ENCODE measurements at regions not wholly inside any gene's neighbourhood (a gene's known extent, or its start where the extent isn't known, plus 50 kb on each side); places are given as distances from the start of the nearest gene placed in this dataset.

GRCh38 chr1:104341944-104342343, 592.2 kb downstream of the AMY1C start:
- Histone ChIP-seq H3K27ac (ENCODE audit: low read depth, low read length, poor library complexity, severe bottlenecking) (no peak overlapping the region), H3K36me3 (ENCODE audit: insufficient read depth, low read length, poor library complexity, severe bottlenecking) (no peaks in the 10 kb centered on the region), H3K4me1 (ENCODE audit: insufficient read depth, low read length, poor library complexity, severe bottlenecking) (no peaks in the 10 kb centered on the region), H3K27me3 (replicated peaks; ENCODE audit: insufficient read depth, low read depth, low read length, poor library complexity) (no peaks in the 10 kb centered on the region), H3K9me3 (ENCODE audit: low read depth, low read length, poor library complexity, severe bottlenecking) (no peaks in the 10 kb centered on the region), H3K4me3 (ENCODE audit: low read depth, low read length, poor library complexity, severe bottlenecking) (no peak overlapping the region)
- ChIA-PET POLR2A (ENCODE audit: low non-redundant PET) (interaction anchor here (0.8 kb wide), 1 partner anchor 36 kb away, joined by 6 read pairs; no protein-coding TSS in a partner anchor), CTCF (no interaction called here)
- no peak for DNase-seq (ENCODE audit: low spot score)
- no TSS peak for BruUV-seq (replicated peaks)
- intact Hi-C loops (cut with micrococcal nuclease; ENCODE audit: unreplicated experiment): no loop called here
- TF ChIP-seq CTCF (conservative IDR thresholded peaks at IDR 0.05; ENCODE audit: low read depth, low read length) (no peak), EZH2 (IDR thresholded peaks at IDR 0.05; ENCODE audit: borderline replicate concordance, low read depth, low read length, poor library complexity, severe bottlenecking) (no peak)

- DNase-seq (ENCODE audit: low spot score): no peak
- H3K4me1 ChIP-seq (ENCODE audit: insufficient read depth, low read length, poor library complexity, severe bottlenecking): peaks cover 17% of the 10 kb centered on the region
- no peak overlapping the region for H3K27ac ChIP-seq (ENCODE audit: low read depth, low read length, poor library complexity, severe bottlenecking)
- no peaks in the 10 kb centered on the region for H3K27me3 ChIP-seq (replicated peaks; ENCODE audit: insufficient read depth, low read depth, low read length, poor library complexity)
- no TSS peak for BruUV-seq (replicated peaks)
- H3K36me3 ChIP-seq (ENCODE audit: insufficient read depth, low read length, poor library complexity, severe bottlenecking): no peaks in the 10 kb centered on the region
- POLR2A ChIA-PET (ENCODE audit: low non-redundant PET): interaction anchor here (0.6 kb wide), 1 partner anchor 118 kb away, joined by 3 read pairs; no protein-coding TSS in a partner anchor
- intact Hi-C loops (cut with micrococcal nuclease; ENCODE audit: unreplicated experiment): no loop called here
- H3K9me3 ChIP-seq (ENCODE audit: low read depth, low read length, poor library complexity, severe bottlenecking): no peaks in the 10 kb centered on the region
- H3K4me3 ChIP-seq (ENCODE audit: low read depth, low read length, poor library complexity, severe bottlenecking): no peak overlapping the region
- CTCF ChIA-PET: no interaction called here
- TF ChIP-seq CTCF (conservative IDR thresholded peaks at IDR 0.05; ENCODE audit: low read depth, low read length) (no peak), EZH2 (IDR thresholded peaks at IDR 0.05; ENCODE audit: borderline replicate concordance, low read depth, low read length, poor library complexity, severe bottlenecking) (no peak)
Observed at GRCh38 chr1:104348277-104348676, 598.6 kb downstream of the AMY1C start.

- no peak for TF ChIP-seq EZH2 (IDR thresholded peaks at IDR 0.05; ENCODE audit: borderline replicate concordance, low read depth, low read length, poor library complexity, severe bottlenecking)
- TF ChIP-seq CTCF (conservative IDR thresholded peaks at IDR 0.05; ENCODE audit: low read depth, low read length): no peak
- intact Hi-C loops (cut with micrococcal nuclease; ENCODE audit: unreplicated experiment): no loop called here
- ChIA-PET CTCF (no interaction called here), POLR2A (ENCODE audit: low non-redundant PET) (no interaction called here)
- no peaks in the 10 kb centered on the region for H3K27me3 ChIP-seq (replicated peaks; ENCODE audit: insufficient read depth, low read depth, low read length, poor library complexity)
- H3K27ac ChIP-seq (ENCODE audit: low read depth, low read length, poor library complexity, severe bottlenecking): peak overlapping the region; percentile 56
- H3K4me1 ChIP-seq (ENCODE audit: insufficient read depth, low read length, poor library complexity, severe bottlenecking): peaks cover 23% of the 10 kb centered on the region
- BruUV-seq (replicated peaks): no TSS peak
- no peaks in the 10 kb centered on the region for H3K9me3 ChIP-seq (ENCODE audit: low read depth, low read length, poor library complexity, severe bottlenecking)
- no peak overlapping the region for H3K4me3 ChIP-seq (ENCODE audit: low read depth, low read length, poor library complexity, severe bottlenecking)
- no peaks in the 10 kb centered on the region for H3K36me3 ChIP-seq (ENCODE audit: insufficient read depth, low read length, poor library complexity, severe bottlenecking)
- DNase-seq (ENCODE audit: low spot score): peak; percentile 77
Observed at GRCh38 chr1:104353580-104353979, 603.9 kb downstream of the AMY1C start.

Measured in A673 (cell line).